Brain microvascular endothelial cell (primary cell): ENCODE measurements at regions not wholly inside any gene's neighbourhood (a gene's known extent, or its start where the extent isn't known, plus 50 kb on each side); places are given as distances from the start of the nearest gene placed in this dataset.
"Not testable (repeated sequence)": the region's sequence is repeated elsewhere in the genome, so short reads cannot be mapped to it uniquely, and the experiment has no call there.

ENCODE experiments used
- DNase-seq: peaks from one replicate; pipeline ENCODE4 v3.0.0-alpha.2; 2020
- H3K27ac ChIP-seq: fragments of 250-450 bp; sonication (Bioruptor Pico); 2 replicates; pipeline ENCODE4 v1.5.1; 2020; ENCODE audit warnings: mild to moderate bottlenecking, moderate library complexity
- H3K27me3 ChIP-seq: fragments of 250-450 bp; sonication (Bioruptor Pico); replicated peaks from 2 replicates; pipeline ENCODE4 v1.5.1; 2020; ENCODE audit warnings: mild to moderate bottlenecking
- H3K36me3 ChIP-seq: fragments of 250-450 bp; sonication (Bioruptor Pico); replicated peaks from 2 replicates; pipeline ENCODE4 v1.5.1; 2020; ENCODE audit warnings: mild to moderate bottlenecking
- H3K4me3 ChIP-seq: 2 replicates; pipeline ENCODE4 v1.5.1; 2011; ENCODE audit warnings: low read depth, mild to moderate bottlenecking, control low read depth, low read length, moderate library complexity
- CTCF ChIP-seq: IDR thresholded peaks from 2 replicates; pipeline ENCODE4 v1.5.1; 2011; ENCODE audit warnings: low read depth, mild to moderate bottlenecking, moderate library complexity, low read length, control low read depth, inconsistent platforms; ENCODE audit errors: missing control alignments
- in situ Hi-C: cut with HindIII; loops from 2 replicates; pipeline ENCODE4 v1.10.0; 2017; ENCODE audit warnings: low sequenced_read_pairs, low pct_ligation_motif_present

DNA sequence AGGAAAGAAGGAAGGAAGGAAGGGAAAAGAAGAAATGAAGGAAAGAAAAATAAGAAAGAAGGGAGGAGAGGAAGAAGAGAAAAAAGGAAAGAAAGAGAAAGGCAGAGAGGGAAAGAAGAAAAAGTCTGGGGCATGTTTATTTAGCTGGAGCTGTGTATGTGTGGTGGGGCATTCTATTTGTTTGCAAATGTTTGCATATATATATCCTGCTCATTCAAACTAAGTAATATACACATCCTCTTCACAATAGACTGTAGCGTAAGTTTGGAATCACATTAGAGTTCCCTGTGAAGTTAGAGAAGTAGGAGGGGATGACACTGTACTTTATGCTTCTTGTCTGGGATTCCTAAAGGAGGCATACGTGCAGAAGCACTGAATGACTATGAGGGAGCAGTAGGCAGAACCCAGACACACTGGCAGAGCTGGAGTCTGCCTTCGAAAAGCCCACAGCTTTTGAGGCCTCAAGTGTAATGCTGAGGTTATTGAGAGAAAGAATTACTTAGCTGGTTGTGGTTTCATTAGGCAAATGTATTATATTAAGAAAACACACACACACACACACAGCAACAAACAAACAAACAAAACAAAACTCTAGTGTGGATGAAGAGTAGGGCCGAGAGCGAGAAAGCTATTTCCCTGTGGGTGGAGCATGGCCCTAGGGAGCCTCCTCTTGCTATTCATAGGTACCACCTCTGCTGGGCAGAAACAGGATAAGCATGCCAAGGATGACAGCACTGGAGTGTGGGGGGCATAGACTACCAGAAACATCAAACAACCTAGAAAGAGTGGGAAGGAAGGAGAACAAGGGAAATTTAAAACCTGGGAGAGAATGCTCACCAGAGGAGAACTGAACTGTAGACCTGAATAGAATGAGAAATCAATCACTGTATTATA, 905.1 kb upstream of the NXPH2 start:
- no peaks in the 10 kb centered on the region for H3K36me3 ChIP-seq
- DNase-seq = no peak
- no peak overlapping the region for H3K27ac ChIP-seq
- in situ Hi-C loops = no loop called here
- H3K4me3 ChIP-seq = no peak overlapping the region
- no peak for TF ChIP-seq CTCF
- H3K27me3 ChIP-seq = no peaks in the 10 kb centered on the region

DNA sequence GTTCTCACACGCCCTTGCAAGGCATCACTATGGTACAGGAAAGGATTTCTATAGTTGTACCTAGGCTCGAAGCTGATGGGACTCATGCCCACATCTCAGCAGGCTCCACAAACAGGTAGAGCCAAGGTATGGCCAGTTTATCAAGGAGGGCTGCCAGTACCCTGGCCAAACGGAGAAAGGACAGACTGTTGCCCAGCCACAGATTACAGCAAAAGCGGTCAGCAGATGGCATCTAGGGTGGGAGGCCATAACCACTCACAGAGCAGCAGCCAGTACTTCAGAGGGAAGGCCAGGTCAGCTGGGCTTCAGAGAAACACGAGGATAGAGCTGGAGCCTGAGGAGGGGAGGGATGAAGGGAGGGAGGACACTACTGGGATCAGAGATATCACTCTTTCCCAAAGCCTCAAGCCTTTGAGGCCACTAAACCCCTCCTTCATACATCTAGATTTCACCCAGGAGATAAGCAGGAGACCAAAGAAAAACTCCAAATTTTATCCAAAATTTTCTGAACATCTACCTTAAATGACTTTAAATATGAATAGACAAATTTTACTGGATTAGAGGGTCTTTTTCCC, 904.2 kb upstream of the NXPH2 start:
- Histone ChIP-seq H3K27ac (no peak overlapping the region), H3K27me3 (no peaks in the 10 kb centered on the region), H3K4me3 (no peak overlapping the region), H3K36me3 (no peaks in the 10 kb centered on the region)
- in situ Hi-C loops = no loop called here
- no peak for DNase-seq
- TF ChIP-seq CTCF = no peak

DNA sequence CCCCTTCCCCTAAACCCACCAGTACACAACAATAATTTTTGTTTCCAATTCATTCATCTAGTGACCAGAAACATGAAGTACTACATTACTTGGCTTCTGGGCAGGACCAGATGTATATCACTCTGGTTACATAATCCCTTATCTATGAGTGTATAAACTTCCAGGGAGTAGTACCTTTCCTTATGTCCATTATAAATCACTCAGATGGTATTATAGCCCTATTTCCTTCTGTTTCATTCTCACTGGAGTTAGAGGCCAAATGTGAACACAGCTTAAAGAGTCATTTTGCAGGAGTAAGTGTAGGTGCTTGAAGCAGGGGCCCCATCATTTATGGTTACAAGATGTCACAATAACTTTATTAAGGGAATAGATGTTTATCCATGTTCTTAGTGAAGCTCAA, 894.4 kb upstream of the NXPH2 start:
- in situ Hi-C loops = no loop called here
- no peak for DNase-seq
- Histone ChIP-seq H3K4me3 (no peak overlapping the region), H3K36me3 (no peaks in the 10 kb centered on the region), H3K27me3 (no peaks in the 10 kb centered on the region), H3K27ac (no peak overlapping the region)
- TF ChIP-seq CTCF = no peak

DNA sequence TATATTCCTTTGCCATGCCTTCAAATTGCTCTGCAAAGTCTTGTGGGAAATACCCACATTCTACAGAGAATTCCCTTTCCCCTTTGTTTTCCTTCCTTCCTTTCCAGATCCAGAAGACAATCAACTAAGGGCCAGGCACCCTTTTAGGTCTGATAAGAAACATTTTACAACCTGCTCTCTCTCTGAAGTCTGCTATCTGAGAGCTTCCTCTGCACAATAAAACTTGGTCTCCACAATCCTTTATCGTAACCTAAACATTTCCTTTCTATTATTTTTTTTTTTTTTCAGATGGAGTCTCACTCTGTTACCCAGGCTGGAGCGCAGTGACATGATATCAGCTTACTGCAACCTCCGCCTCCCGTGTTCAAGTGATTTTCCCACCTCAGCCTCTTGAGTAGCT, 893.3 kb upstream of the NXPH2 start:
- H3K27ac ChIP-seq, H3K4me3 ChIP-seq, DNase-seq, H3K36me3 ChIP-seq, in situ Hi-C loops, H3K27me3 ChIP-seq: not testable (repeated sequence)

GRCh38 chr2:139669675-139670074, 889.5 kb upstream of the NXPH2 start:
- no peaks in the 10 kb centered on the region for H3K27me3 ChIP-seq
- in situ Hi-C loops = no loop called here
- no peak for DNase-seq
- H3K27ac ChIP-seq = no peak overlapping the region
- no peak overlapping the region for H3K4me3 ChIP-seq
- H3K36me3 ChIP-seq = no peaks in the 10 kb centered on the region
- TF ChIP-seq CTCF = no peak

DNA sequence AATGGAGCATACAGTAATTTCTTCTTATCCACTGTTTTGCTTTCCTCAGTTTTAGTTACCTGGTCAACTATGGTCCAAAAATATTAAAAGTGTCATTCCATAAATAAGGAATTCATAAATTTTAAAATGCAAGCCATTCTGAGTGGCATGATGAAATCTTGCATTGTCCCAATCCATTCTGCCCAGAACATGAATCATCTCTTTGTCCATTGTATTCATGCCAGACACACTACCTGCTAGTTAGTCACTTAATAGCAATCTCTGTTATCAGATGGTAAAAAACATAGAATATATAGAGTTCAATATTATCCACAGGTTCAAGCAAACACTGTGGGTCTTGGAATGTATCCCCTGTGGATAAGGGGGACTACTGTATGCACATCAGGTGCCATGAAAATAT, 872.2 kb upstream of the NXPH2 start:
- Histone ChIP-seq H3K4me3 (no peak overlapping the region), H3K27ac (no peak overlapping the region), H3K36me3 (no peaks in the 10 kb centered on the region), H3K27me3 (no peaks in the 10 kb centered on the region)
- DNase-seq = no peak
- TF ChIP-seq CTCF = no peak
- in situ Hi-C loops = no loop called here
